HG02571 (cell line): ENCODE measurements at regions not wholly inside any gene's neighbourhood (a gene's known extent, or its start where the extent isn't known, plus 50 kb on each side); places are given as distances from the start of the nearest gene placed in this dataset.

Source experiments
- ATAC-seq: cut with Tn5 transposase; IDR thresholded peaks from one replicate; pipeline ENCODE4 v1.9.1; 2021; ENCODE audit warnings: mild to moderate bottlenecking, moderate library complexity; ENCODE audit not compliant: unreplicated experiment

DNA sequence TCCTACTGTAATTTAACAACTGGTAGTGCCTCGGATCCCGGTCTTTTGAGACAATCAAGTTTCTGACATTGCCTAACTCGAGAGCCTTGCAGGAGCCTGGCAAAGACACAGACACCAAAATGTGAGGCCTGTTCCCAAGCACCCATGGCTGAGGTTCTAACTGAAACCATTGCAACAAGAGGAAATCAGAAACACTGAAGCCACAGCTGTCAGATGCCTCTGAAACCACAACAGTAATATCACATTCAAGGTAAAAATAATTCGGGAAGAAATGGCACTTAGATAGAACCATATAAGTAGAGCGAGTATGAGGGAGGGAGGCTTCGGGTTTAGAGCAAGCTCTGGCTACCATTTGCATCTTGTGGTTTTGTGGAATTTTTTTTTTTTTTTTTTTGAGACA is 285.9 kb downstream of the FBXO15 start:
- ATAC-seq, result no peak

DNA sequence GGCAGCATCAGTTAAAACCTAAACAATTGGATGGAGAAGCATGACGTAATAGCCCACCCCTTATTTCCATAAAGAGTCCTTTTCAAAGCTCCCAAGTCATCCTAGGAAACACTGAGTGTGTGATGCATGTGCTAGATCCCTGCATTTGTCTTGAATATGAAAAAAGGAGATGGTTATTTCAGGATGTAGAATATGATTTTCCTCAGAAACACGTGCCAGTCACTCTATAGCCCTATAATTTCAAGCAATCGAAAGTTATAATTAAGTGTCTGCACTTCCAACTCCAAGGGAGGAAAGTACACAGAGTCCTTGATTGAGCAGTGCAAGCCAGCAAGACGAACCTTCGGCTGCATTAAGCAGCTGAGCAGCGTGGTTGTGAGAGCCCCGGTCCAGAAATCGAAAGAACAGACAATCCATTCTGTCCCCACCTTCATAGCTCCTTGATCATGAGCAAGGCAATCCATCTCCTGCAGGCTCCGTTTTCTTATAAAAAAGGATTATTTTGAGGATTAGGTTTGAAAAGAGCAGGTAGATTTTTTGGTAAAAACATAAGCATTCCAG is 287.7 kb downstream of the FBXO15 start:
- ATAC-seq, result no peak

- ATAC-seq, result no peak
Observed at GRCh38 chr18:73852789-73853549, 294.7 kb downstream of the FBXO15 start.

DNA sequence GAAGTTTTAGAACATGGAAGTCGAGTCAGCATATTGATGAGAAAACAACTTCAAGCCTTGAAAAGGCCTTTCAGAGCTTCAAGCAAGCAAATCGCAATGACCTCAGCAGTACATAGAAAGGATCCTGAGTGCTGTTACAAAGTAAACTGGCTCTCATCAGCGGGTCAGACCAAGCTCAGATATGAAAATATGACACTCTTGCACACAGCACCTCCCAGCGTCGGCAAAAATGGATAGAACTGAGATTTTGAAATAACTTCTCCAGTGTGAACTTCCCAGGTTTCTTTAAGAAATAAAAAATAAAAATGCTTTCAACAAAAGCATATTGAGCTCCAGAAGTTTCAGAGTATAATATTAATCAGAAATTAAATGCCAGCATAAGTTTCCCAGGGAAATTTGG is 296.9 kb downstream of the FBXO15 start:
- no peak for ATAC-seq

DNA sequence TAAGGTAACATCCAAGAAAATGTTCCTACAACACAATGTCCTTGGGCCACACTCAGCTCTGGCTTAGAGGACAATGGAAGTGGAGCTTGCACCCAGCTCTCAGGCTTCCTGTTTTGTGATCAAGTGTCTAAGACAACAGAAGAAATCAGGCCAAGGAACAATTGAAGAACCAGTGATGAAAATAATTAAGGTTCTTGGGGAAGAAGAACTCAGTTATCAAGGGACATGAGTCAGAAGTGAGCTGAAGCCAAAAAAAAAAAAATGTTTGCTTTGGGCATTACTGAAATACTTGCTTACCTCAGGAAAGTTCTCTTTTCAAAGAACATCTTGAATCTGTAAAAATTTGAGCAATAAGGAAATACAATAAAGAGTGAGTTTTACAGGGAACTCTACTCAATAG is 299.0 kb downstream of the FBXO15 start:
- ATAC-seq, result no peak

GRCh38 chr18:73843455-73843854 is 304.2 kb downstream of the FBXO15 start:
- no peak for ATAC-seq

DNA sequence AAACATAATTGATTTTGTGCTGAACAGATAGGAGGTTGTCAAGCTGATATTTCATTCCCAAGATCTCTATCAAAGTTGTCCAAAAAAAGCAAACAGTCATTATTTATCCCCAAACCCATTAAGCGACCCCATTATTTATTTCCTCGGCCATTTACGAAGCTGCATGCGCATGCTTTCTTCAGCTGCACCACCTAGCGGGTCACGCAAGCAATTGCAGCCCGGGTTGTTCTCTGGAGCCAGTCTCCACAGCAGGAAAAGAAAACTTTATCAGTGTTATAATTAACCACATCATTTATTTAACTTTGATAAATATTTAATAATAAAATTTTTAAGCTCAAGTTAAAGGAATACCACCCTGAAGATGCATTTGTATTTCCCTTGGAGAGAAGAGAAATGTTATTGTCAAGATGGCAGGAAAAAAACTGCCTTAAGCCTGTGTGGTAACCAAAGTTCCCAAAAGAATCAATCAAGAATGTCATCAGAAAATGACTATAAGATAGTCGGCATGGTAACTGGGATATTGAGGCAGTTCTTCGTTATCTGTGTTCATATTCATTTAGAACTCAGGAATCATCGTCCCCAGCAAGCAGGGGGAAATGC is 304.7 kb downstream of the FBXO15 start:
- peak; percentile 63 for ATAC-seq

DNA sequence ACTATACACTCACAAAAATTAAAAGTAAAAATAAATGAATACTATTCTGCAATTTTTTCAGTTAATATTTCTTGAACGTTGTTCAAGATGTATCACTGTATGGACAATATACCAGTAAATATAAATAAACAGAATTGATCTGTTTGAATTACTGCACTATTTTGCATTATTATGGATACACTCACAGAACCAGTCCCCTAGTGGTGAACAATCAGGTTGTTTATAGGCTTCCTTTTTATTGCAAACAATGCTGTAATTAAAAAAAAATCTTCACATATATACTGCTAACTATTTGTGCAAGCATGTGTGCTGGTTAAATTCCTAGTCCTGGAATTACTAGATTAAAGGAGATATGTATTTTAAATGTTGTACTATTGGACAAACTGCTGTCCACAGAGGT is 306.0 kb downstream of the FBXO15 start:
- ATAC-seq, result no peak

GRCh38 chr18:73840319-73840945 is 307.2 kb downstream of the FBXO15 start:
- no peak for ATAC-seq

- no peak for ATAC-seq
Observed at GRCh38 chr18:73839441-73839840, 308.2 kb downstream of the FBXO15 start.

- no peak for ATAC-seq
Observed at GRCh38 chr18:73838107-73838506, 309.5 kb downstream of the FBXO15 start.

DNA sequence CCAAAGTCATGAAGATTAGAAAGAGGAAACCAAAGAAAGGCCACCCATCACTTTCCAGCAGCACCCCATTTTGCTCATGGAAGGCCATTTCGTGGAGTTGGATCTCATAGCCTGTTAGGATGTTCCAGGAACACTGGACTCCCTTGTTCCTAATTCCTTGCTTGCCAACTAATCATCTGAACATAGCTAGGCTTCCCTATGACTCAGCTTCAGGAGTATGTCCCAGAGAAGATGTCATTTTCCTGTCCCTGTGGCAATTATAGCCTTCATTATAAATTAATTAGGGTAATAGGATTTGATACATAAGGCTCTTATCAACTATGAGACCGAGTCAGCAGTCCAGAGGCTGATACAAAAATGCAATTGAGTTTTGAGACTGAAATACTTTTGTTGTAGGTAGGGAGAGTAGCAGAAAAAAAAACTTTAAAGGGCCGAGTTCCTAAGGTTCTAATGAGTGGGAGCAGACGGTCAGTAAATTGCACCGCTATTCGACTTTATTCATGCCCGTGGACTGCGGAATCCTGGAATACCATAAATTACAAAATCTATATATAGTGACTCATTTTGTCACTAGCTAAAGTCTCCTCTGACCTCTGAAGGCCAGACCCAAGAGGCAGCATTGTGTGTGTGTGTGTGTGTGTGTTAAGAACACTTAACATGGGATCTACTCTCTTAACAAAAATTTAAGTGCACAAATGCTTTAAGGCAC is 311.8 kb downstream of the FBXO15 start:
- no peak for ATAC-seq

- no peak for ATAC-seq
Observed at GRCh38 chr18:73835039-73835438, 312.6 kb downstream of the FBXO15 start.

GRCh38 chr18:73831688-73832087 is 315.9 kb downstream of the FBXO15 start:
- ATAC-seq, result no peak

- no peak for ATAC-seq
Observed at GRCh38 chr18:73829146-73829545, 318.5 kb downstream of the FBXO15 start.

DNA sequence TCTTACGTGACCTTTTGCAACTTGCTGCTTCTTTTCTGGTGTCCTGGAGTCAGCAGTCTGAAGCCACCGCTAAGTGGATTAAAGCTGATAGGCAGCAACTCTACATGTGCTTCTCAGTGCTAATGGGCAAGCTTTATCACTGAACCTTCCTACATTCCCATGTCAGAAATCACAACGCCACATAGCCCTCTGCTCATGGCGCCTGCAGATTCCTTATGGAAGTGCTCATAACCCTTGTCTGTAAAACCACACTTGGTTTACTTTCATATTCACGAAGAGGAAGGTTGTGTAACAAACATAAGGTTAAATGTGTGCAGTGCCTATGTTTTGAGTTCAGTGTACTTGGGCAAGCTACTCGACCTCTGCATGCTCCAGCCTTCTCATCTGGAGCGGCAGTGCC is 319.8 kb downstream of the FBXO15 start:
- ATAC-seq, result no peak

DNA sequence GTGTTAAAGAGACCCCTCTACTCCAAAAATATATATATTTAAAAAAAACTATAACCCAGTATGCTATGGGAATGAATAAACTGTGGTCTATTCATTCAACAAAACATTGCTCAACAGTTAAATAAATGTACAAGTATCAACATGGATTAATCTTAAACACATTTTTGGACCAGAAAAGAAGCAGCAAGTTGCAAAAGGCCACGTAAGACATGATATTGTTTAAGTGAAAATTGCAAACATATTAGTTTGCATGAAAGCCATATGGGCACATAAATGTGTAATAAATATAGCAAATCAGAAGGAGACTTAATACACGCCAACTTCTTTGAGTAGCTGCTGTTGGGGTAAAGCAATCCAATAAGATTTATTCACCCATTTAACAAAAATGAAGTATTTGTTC is 321.5 kb downstream of the FBXO15 start:
- no peak for ATAC-seq

DNA sequence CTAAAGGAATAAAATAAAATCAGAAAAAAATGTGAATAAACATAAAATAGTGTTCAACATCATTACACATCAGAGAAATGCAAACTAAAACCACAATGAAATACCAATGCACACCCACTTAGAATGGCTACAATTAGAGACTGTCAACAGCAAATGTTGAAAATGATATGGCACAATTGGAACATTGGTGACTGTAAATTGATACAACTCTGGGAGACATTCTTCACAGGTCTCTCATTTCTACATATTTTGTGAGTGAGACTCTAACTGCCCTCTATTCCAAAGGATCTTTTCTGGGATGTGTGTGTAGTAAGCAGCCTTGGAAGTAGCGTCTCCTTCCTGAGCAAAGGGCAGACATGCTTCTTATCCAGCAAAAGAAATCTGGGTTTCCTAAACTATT is 323.0 kb downstream of the FBXO15 start:
- ATAC-seq, result no peak

DNA sequence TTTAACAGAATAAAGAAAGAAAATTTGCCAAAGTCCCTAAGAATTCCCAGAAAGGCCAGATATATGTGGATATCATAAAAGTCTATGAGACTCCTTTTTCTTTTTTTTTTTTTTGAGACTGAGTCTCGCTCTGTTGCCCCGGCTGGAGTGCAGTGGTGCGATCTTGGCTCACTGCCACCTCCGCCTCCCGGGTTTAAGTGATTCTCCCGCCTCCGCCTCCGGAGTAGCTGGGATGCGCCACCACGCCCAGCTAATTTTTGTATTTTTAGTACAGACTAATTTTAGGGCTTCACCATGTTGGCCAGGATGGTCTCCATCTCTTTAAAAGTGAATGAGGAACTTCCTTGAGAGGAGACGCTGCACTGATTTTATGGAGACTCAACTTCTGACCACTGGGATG is 335.2 kb downstream of the FBXO15 start:
- ATAC-seq, result no peak

DNA sequence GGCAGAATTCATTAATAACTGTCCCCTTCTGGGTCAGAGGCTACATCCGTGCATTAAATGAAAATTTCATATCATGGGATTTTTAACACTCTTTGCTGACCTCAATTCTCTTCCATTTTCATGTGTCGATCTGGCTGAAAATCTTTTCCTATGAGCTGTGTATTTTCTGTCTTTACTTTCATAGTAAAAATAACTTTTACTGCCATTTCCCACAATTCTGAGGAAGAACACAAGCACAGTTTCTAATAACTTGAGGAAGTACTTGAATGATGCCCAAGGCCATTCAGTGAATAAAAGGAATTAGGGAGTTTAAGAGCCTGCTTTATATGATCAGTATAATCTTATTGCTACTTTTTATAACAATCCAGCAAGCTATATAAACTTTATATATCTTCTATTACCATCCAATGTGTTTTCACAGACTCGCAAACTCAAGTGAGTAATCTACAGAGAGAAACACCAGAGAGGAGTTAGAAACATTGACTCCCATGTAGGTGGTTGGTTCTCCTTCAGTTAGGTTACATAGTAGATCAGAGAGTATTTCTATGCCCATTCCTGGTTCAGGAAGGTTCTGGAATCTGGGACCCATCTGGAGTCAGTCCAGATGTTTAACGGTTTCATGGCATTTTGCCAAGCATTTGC is 340.0 kb downstream of the FBXO15 start:
- no peak for ATAC-seq

DNA sequence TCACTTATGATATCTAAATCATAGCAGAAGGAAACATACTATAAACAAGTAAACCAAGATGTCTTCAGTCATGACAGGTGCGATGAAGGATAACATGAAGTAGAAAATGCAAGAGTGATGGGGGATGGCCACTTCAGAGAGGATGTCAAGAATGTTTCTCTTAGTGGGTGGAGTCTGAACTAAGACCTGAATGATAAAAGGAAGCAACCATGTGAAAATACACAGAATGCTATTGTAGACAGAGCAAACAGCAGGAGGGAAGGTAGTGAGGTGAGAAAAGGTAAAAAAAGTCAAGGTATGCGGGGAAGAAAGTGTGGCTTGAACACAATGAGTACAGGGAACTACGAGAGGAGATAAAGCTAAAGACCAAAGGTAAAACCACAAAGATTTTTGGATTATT is 341.6 kb downstream of the FBXO15 start:
- ATAC-seq, result no peak
